Peyer's patch (tissue), 4 donors: ENCODE measurements at regions not wholly inside any gene's neighbourhood (a gene's known extent, or its start where the extent isn't known, plus 50 kb on each side); places are given as distances from the start of the nearest gene placed in this dataset.

Experiments
- DNase-seq, 3 donors: peaks; one replicate each; pipeline ENCODE4 v3.0.0-alpha.2; 2017 to 2019
- H3K27ac ChIP-seq, 4 donors: fragments of 200-600 bp; sonication (generic); one replicate each; pipeline ENCODE4 v1.5.1; 2016 to 2019
- H3K27me3 ChIP-seq, 2 donors: fragments of 200-600 bp; sonication (generic); one replicate each; pipeline ENCODE4 v1.5.1; 2019
- H3K36me3 ChIP-seq, 3 donors: fragments of 200-600 bp; sonication (generic); one replicate each; pipeline ENCODE4 v1.5.1; 2016 to 2019
- H3K4me1 ChIP-seq, 4 donors: fragments of 200-600 bp; sonication (generic); one replicate each; pipeline ENCODE4 v1.5.1; 2016 to 2019
- H3K4me3 ChIP-seq, 4 donors: fragments of 200-600 bp; sonication (generic); 1 replicate in 3 of 4; 2 replicates in 1 of 4; pipeline ENCODE4 v1.5.1; 2016 to 2019; ENCODE audit warnings: mild to moderate bottlenecking in 1 of 4
- H3K9me3 ChIP-seq, 4 donors: fragments of 200-600 bp; sonication (generic); one replicate each; pipeline ENCODE4 v1.5.1; 2016 to 2019; ENCODE audit warnings: mild to moderate bottlenecking in 1 of 4
- CTCF ChIP-seq, 6 experiments: fragments of 450-650 bp in 4 of 6; fragments of 200-600 bp in 2 of 6; sonication (generic) in 1 of 6; IDR thresholded peaks; one replicate each; pipeline ENCODE4 v1.5.1; 2017 to 2019; ENCODE audit warnings: antibody characterized with exemption in 6 of 6, mild to moderate bottlenecking in 3 of 6, moderate library complexity in 1 of 6
- POLR2A ChIP-seq, 2 donors: fragments of 450-650 bp; IDR thresholded peaks; one replicate each; pipeline ENCODE4 v1.5.1; 2017; ENCODE audit warnings: antibody characterized with exemption in 2 of 2, mild to moderate bottlenecking in 2 of 2, moderate library complexity in 2 of 2

- TF ChIP-seq CTCF (IDR thresholded peaks at IDR 0.05) = no peak
- no peak for TF ChIP-seq POLR2A (IDR thresholded peaks at IDR 0.05)
- no peak for DNase-seq
- Histone ChIP-seq H3K27ac (no peak overlapping the region), H3K27me3 (no peaks in the 10 kb centered on the region), H3K4me1 (no peaks in the 10 kb centered on the region), H3K36me3 (no peaks in the 10 kb centered on the region), H3K4me3 (no peak overlapping the region), H3K9me3 (no peaks in the 10 kb centered on the region)
These were observed 295.9 kb downstream of the PRELID2 start for GRCh38 chr5:145539201-145539600.

- no peaks in the 10 kb centered on the region for H3K36me3 ChIP-seq
- no peaks in the 10 kb centered on the region for H3K9me3 ChIP-seq
- H3K27me3 ChIP-seq = no peaks in the 10 kb centered on the region
- peak overlapping the region in 1 of 4 donors; percentile 41 for H3K27ac ChIP-seq
- H3K4me1 ChIP-seq = no peaks in the 10 kb centered on the region
- no peak for TF ChIP-seq CTCF (IDR thresholded peaks at IDR 0.05)
- no peak overlapping the region for H3K4me3 ChIP-seq
- DNase-seq = no peak
These were observed 299.0 kb downstream of the PRELID2 start for GRCh38 chr5:145536133-145536532.

GRCh38 chr5:145531038-145531734 lies 304.0 kb downstream of the PRELID2 start:
- Histone ChIP-seq H3K27me3 (no peaks in the 10 kb centered on the region), H3K27ac (peak overlapping the region in 1 of 4 donors; percentile 58), H3K36me3 (no peaks in the 10 kb centered on the region), H3K4me3 (no peak overlapping the region), H3K4me1 (no peaks in the 10 kb centered on the region), H3K9me3 (no peaks in the 10 kb centered on the region)
- TF ChIP-seq CTCF (IDR thresholded peaks at IDR 0.05) = no peak
- TF ChIP-seq POLR2A (IDR thresholded peaks at IDR 0.05) = no peak
- DNase-seq = peak in 1 of 3 donors; percentile 64

GRCh38 chr5:145521523-145521922 lies 313.6 kb downstream of the PRELID2 start:
- H3K27me3 ChIP-seq = no peaks in the 10 kb centered on the region
- no peak overlapping the region for H3K4me3 ChIP-seq
- peaks cover 0 to 8% (median 0%) of the 10 kb centered on the region in 4 donors for H3K9me3 ChIP-seq
- H3K4me1 ChIP-seq = no peaks in the 10 kb centered on the region
- DNase-seq = no peak
- no peak overlapping the region for H3K27ac ChIP-seq
- no peak for TF ChIP-seq CTCF (IDR thresholded peaks at IDR 0.05)
- no peak for TF ChIP-seq POLR2A (IDR thresholded peaks at IDR 0.05)
- H3K36me3 ChIP-seq = no peaks in the 10 kb centered on the region

- no peaks in the 10 kb centered on the region for H3K27me3 ChIP-seq
- DNase-seq = no peak
- H3K4me1 ChIP-seq = no peaks in the 10 kb centered on the region
- no peak overlapping the region for H3K4me3 ChIP-seq
- H3K27ac ChIP-seq = no peak overlapping the region
- TF ChIP-seq POLR2A (IDR thresholded peaks at IDR 0.05) = no peak
- no peak for TF ChIP-seq CTCF (IDR thresholded peaks at IDR 0.05)
- H3K36me3 ChIP-seq = no peaks in the 10 kb centered on the region
- H3K9me3 ChIP-seq = peaks cover 0 to 8% (median 0%) of the 10 kb centered on the region in 4 donors
These were observed 314.1 kb downstream of the PRELID2 start for GRCh38 chr5:145521066-145521465.
